HG03135 (cell line): ENCODE measurements at regions not wholly inside any gene's neighbourhood (a gene's known extent, or its start where the extent isn't known, plus 50 kb on each side); places are given as distances from the start of the nearest gene placed in this dataset.
A peak's percentile ranks its signal among the peaks of the same experiment; 100 is the strongest.
"Not testable (repeated sequence)": the region's sequence is repeated elsewhere in the genome, so short reads cannot be mapped to it uniquely, and the experiment has no call there.

Source experiments
- ATAC-seq: cut with Tn5 transposase; IDR thresholded peaks from one replicate; pipeline ENCODE4 v1.9.1; 2021; ENCODE audit warnings: mild to moderate bottlenecking, moderate library complexity; ENCODE audit not compliant: unreplicated experiment

GRCh38 chr13:19362946-19363510 lies 181.4 kb upstream of the TUBA3C start:
- no peak for ATAC-seq

- not testable (repeated sequence) for ATAC-seq
Observed at GRCh38 chr13:19359697-19360096, 178.1 kb upstream of the TUBA3C start.

- no peak for ATAC-seq
Observed at GRCh38 chr13:19345916-19346422, 164.3 kb upstream of the TUBA3C start.

GRCh38 chr13:19345158-19345557 lies 163.5 kb upstream of the TUBA3C start:
- no peak for ATAC-seq

- ATAC-seq, result peak; percentile 63
Observed at GRCh38 chr13:19344585-19345120, 163.0 kb upstream of the TUBA3C start.

GRCh38 chr13:19332378-19332777 lies 150.8 kb upstream of the TUBA3C start:
- no peak for ATAC-seq

- no peak for ATAC-seq
Observed at GRCh38 chr13:19329365-19329764, 147.7 kb upstream of the TUBA3C start.

- ATAC-seq, result no peak
Observed at GRCh38 chr13:19324325-19324724, 142.7 kb upstream of the TUBA3C start.

GRCh38 chr13:19321222-19321621 lies 139.6 kb upstream of the TUBA3C start:
- ATAC-seq, result no peak

- no peak for ATAC-seq
Observed at GRCh38 chr13:19305434-19305833, 123.8 kb upstream of the TUBA3C start.

- ATAC-seq, result no peak
Observed at GRCh38 chr13:19289180-19289579, 107.6 kb upstream of the TUBA3C start.

- ATAC-seq, result no peak
Observed at GRCh38 chr13:19283836-19284235, 102.2 kb upstream of the TUBA3C start.

- ATAC-seq, result no peak
Observed at GRCh38 chr13:19268331-19268730, 86.7 kb upstream of the TUBA3C start.

GRCh38 chr13:19267746-19268145 lies 86.1 kb upstream of the TUBA3C start:
- no peak for ATAC-seq

- no peak for ATAC-seq
Observed at GRCh38 chr13:19266979-19267378, 85.4 kb upstream of the TUBA3C start.

GRCh38 chr13:19264711-19265110 lies 83.1 kb upstream of the TUBA3C start:
- no peak for ATAC-seq

- no peak for ATAC-seq
Observed at GRCh38 chr13:19252381-19252780, 70.8 kb upstream of the TUBA3C start.

- ATAC-seq, result no peak
Observed at GRCh38 chr13:19239114-19239860, 57.7 kb upstream of the TUBA3C start.
